CD4-positive, alpha-beta memory T cell (primary cell): ENCODE measurements at regions not wholly inside any gene's neighbourhood (a gene's known extent, or its start where the extent isn't known, plus 50 kb on each side); places are given as distances from the start of the nearest gene placed in this dataset.

Experiments
- CTCF ChIA-PET: fragments of 350-600 bp; sonication (Branson Sonifier 250); formaldehyde crosslinking; loops from one replicate; lab custom pipeline; 2021; ENCODE audit warnings: inconsistent platforms; ENCODE audit not compliant: partially characterized antibody; lab: Charles Lee
- POLR2A ChIA-PET: fragments of 350-600 bp; sonication (Branson Sonifier 250); formaldehyde crosslinking; loops from one replicate; lab custom pipeline; 2021; ENCODE audit not compliant: partially characterized antibody; lab: Charles Lee
- DNase-seq, 5 donors: peaks; one replicate each; pipeline versions ENCODE4 v3.0.0 to v3.0.0-alpha.2; 2020 to 2022; ENCODE audit warnings: mixed read lengths in 1 of 5
- H3K27ac ChIP-seq: one replicate; pipeline ENCODE4 v1.7.0; 2013; ENCODE audit warnings: low read depth, low read length
- H3K27me3 ChIP-seq: 2 replicates; pipeline ENCODE4 v1.7.0; 2013; ENCODE audit warnings: mild to moderate bottlenecking, low read length, moderate library complexity; ENCODE audit not compliant: insufficient read depth
- H3K36me3 ChIP-seq: 2 replicates; pipeline ENCODE4 v1.7.0; 2013; ENCODE audit warnings: mild to moderate bottlenecking, low read length, moderate library complexity; ENCODE audit not compliant: insufficient read depth
- H3K4me1 ChIP-seq: 2 replicates; pipeline ENCODE4 v1.7.0; 2013; ENCODE audit warnings: mild to moderate bottlenecking, low read length, moderate library complexity; ENCODE audit not compliant: insufficient read depth
- H3K4me3 ChIP-seq, 2 donors: one replicate each; pipeline ENCODE4 v1.7.0; 2013; ENCODE audit warnings: low read length in 2 of 2, mild to moderate bottlenecking in 1 of 2
- H3K9me3 ChIP-seq, 2 donors: one replicate each; pipeline ENCODE4 v1.7.0; 2013; ENCODE audit warnings: low read length in 2 of 2, control low read depth in 1 of 2; ENCODE audit not compliant: control insufficient read depth in 1 of 2
- H3K27ac Mint-ChIP-seq, 7 donors: one replicate each; pipeline ENCODE4 v1.8.0; 2020 to 2021; ENCODE audit warnings: mixed read lengths in 7 of 7, mild to moderate bottlenecking in 6 of 7, inconsistent platforms in 3 of 7, moderate library complexity in 3 of 7
- H3K27me3 Mint-ChIP-seq, 2 donors: one replicate each; pipeline ENCODE4 v1.8.0; 2020 to 2021; ENCODE audit warnings: mixed read lengths in 2 of 2
- H3K36me3 Mint-ChIP-seq, 2 donors: one replicate each; pipeline ENCODE4 v1.8.0; 2020 to 2021; ENCODE audit warnings: mixed read lengths in 2 of 2, inconsistent platforms in 1 of 2, mild to moderate bottlenecking in 1 of 2
- H3K4me1 Mint-ChIP-seq, 4 donors: one replicate each; pipeline ENCODE4 v1.8.0; 2020 to 2021; ENCODE audit warnings: mixed read lengths in 4 of 4, mild to moderate bottlenecking in 1 of 4
- H3K4me3 Mint-ChIP-seq, 8 donors: one replicate each; pipeline ENCODE4 v1.8.0; 2020 to 2021; ENCODE audit warnings: mixed read lengths in 8 of 8, mild to moderate bottlenecking in 7 of 8, moderate library complexity in 6 of 8, inconsistent platforms in 3 of 8
- H3K9me3 Mint-ChIP-seq, 8 donors: one replicate each; pipeline ENCODE4 v1.8.0; 2020 to 2021; ENCODE audit warnings: mixed read lengths in 8 of 8, mild to moderate bottlenecking in 5 of 8, inconsistent platforms in 3 of 8, moderate library complexity in 1 of 8
- intact Hi-C: fragments of 100-400 bp; cut with micrococcal nuclease; formaldehyde crosslinking; loops from one replicate; pipeline ENCODE4 v1.15.1; 2023

DNA sequence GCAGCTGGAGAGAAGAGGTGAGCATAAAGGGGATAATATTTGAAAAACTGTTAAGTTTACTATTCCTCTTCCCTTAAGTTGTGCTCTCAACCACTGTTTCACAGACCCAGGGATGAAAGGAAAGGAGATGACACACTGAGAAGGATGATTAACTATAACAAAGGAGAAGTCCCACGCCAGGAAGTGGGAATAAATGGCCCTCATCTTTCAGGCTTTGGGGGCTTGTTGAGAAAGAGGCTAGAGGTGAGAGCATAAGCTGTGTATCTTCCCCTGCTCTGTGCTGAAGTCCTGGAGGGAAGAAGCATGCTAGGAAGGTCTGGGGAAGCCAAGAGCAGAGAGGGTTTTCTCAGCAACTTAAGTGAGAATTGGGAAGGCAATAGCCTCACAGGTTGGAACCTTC is 399.1 kb upstream of the ATP5MC3 start:
- no peak overlapping the region for H3K27ac Mint-ChIP-seq
- DNase-seq, result no peak
- peaks cover 0 to 7% of the 10 kb centered on the region in 2 donors for H3K27me3 Mint-ChIP-seq
- Histone ChIP-seq H3K36me3 (no peaks in the 10 kb centered on the region), H3K4me1 (no peaks in the 10 kb centered on the region), H3K9me3 (no peaks in the 10 kb centered on the region), H3K27me3 (no peaks in the 10 kb centered on the region), H3K4me3 (no peak overlapping the region), H3K27ac (no peak overlapping the region)
- CTCF ChIA-PET, result no interaction called here
- POLR2A ChIA-PET, result no interaction called here
- intact Hi-C loops, result no loop called here
- H3K4me3 Mint-ChIP-seq, result no peak overlapping the region
- H3K9me3 Mint-ChIP-seq, result peaks cover 0 to 1% (median 0%) of the 10 kb centered on the region in 8 donors
- H3K36me3 Mint-ChIP-seq, result no peaks in the 10 kb centered on the region
- H3K4me1 Mint-ChIP-seq, result no peaks in the 10 kb centered on the region

DNA sequence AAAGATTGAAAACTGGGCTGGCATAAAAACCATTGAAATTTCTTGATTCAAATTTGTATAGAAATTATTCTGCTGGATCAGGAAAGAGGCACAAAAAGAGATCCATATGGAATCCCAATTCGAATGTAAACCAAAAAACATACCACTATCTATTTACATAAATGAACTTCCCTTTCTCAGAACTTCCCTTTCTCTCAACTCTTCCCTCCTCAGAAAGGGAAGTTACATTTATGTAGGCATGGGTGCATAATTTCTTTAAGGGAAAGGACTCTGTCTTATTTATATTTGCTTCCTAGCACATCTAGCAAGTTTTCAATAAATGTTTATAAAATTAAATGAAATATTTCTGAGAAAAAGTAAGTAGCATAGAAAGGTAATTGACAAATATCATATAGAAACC is 398.1 kb upstream of the ATP5MC3 start:
- no peak overlapping the region for H3K27ac Mint-ChIP-seq
- Histone ChIP-seq H3K4me3 (no peak overlapping the region), H3K27ac (no peak overlapping the region), H3K9me3 (no peaks in the 10 kb centered on the region), H3K36me3 (no peaks in the 10 kb centered on the region), H3K27me3 (no peaks in the 10 kb centered on the region), H3K4me1 (no peaks in the 10 kb centered on the region)
- peaks cover 0 to 7% of the 10 kb centered on the region in 2 donors for H3K27me3 Mint-ChIP-seq
- no peak for DNase-seq
- ChIA-PET POLR2A (no interaction called here), CTCF (no interaction called here)
- peaks cover 0 to 1% (median 0%) of the 10 kb centered on the region in 8 donors for H3K9me3 Mint-ChIP-seq
- H3K36me3 Mint-ChIP-seq, result no peaks in the 10 kb centered on the region
- H3K4me3 Mint-ChIP-seq, result no peak overlapping the region
- no peaks in the 10 kb centered on the region for H3K4me1 Mint-ChIP-seq
- intact Hi-C loops, result no loop called here

DNA sequence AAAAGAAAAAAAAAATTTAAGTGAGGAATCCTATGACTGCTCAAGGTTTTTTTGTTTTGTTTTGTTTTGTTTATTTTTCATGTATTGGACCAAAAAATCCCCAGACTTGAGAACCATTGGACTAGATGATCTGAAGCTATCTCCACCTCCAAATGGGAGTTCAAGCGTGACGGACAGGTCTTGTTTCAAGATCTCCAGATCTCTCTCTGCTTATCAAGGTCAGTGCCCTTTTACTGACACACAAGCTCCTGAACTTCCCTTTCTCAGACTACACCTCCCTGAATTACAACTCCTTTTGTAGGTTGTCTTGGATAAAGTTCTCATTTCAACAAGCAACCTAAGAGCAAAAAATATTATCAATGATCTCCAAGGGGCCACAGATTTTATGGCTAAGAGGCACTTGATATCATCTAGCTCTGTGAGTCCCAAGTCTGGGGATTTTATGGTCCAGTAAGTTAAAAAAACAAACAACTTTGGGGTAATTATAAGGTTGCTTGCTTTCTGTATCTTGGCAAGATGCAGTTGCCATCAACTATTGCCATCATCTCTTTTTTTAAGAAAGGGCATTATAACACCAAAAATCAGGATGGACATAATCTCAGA is 396.0 kb upstream of the ATP5MC3 start:
- DNase-seq, result no peak
- H3K36me3 ChIP-seq, result no peaks in the 10 kb centered on the region
- intact Hi-C loops, result no loop called here
- no peaks in the 10 kb centered on the region for H3K4me1 ChIP-seq
- ChIA-PET POLR2A (no interaction called here), CTCF (interaction anchor here (1.3 kb wide), 1 partner anchor 9 kb away, joined by 5 read pairs; no protein-coding TSS in a partner anchor)
- Mint-ChIP-seq H3K27me3 (peaks cover 1 to 7% of the 10 kb centered on the region in 2 donors), H3K4me1 (no peaks in the 10 kb centered on the region), H3K27ac (no peak overlapping the region), H3K36me3 (no peaks in the 10 kb centered on the region), H3K9me3 (peaks cover 0 to 1% (median 0%) of the 10 kb centered on the region in 8 donors), H3K4me3 (no peak overlapping the region)
- H3K27me3 ChIP-seq, result no peaks in the 10 kb centered on the region
- no peak overlapping the region for H3K4me3 ChIP-seq
- H3K9me3 ChIP-seq, result no peaks in the 10 kb centered on the region
- no peak overlapping the region for H3K27ac ChIP-seq

DNA sequence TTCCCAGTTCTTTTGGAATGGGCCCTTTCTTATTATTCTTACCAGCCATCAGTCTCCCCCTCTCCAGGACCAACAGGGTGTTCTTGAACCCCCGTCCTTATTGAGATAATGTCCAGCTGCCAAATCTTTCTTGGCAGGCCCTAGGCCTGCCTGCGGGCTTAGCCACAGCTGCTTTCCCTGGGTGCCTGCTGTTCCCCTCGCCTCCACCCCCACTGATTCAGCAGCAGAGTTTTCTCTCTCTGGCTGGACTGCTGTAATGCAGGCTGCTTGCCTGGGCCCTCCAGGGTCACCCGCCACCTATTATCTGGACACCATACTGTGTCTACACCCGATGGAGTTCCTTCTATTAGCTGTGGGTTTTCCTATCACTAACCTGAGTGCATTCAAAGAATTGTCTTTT is 395.4 kb upstream of the ATP5MC3 start:
- Mint-ChIP-seq H3K4me3 (no peak overlapping the region), H3K36me3 (no peaks in the 10 kb centered on the region), H3K4me1 (no peaks in the 10 kb centered on the region), H3K9me3 (peaks cover 0 to 1% (median 0%) of the 10 kb centered on the region in 8 donors), H3K27me3 (peaks cover 1 to 7% of the 10 kb centered on the region in 2 donors), H3K27ac (no peak overlapping the region)
- Histone ChIP-seq H3K4me1 (no peaks in the 10 kb centered on the region), H3K36me3 (no peaks in the 10 kb centered on the region), H3K9me3 (no peaks in the 10 kb centered on the region), H3K27me3 (no peaks in the 10 kb centered on the region), H3K27ac (no peak overlapping the region), H3K4me3 (no peak overlapping the region)
- no peak for DNase-seq
- ChIA-PET POLR2A (no interaction called here), CTCF (interaction anchor here (1.3 kb wide), 1 partner anchor 9 kb away, joined by 5 read pairs; no protein-coding TSS in a partner anchor)
- intact Hi-C loops, result no loop called here

DNA sequence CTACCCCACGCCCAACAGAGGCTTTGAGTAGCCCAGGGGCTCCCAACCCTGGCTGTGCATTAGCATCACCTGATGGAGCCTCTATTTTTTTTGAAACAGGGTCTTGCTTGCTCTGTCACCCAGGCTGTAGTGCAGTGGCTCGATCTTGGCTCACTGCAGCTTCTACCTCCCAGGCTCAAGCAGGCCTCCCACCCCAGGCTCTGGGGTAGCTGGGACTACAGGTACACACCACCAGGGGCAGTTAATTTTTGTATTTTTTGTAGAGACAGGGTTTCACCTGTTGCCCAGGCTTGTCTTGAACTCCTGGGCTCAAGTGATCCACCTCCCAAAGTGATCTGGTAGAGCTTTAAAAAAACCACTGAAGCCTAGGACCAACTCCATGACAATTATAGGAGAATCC is 394.8 kb upstream of the ATP5MC3 start:
- no peak overlapping the region for H3K27ac ChIP-seq

DNA sequence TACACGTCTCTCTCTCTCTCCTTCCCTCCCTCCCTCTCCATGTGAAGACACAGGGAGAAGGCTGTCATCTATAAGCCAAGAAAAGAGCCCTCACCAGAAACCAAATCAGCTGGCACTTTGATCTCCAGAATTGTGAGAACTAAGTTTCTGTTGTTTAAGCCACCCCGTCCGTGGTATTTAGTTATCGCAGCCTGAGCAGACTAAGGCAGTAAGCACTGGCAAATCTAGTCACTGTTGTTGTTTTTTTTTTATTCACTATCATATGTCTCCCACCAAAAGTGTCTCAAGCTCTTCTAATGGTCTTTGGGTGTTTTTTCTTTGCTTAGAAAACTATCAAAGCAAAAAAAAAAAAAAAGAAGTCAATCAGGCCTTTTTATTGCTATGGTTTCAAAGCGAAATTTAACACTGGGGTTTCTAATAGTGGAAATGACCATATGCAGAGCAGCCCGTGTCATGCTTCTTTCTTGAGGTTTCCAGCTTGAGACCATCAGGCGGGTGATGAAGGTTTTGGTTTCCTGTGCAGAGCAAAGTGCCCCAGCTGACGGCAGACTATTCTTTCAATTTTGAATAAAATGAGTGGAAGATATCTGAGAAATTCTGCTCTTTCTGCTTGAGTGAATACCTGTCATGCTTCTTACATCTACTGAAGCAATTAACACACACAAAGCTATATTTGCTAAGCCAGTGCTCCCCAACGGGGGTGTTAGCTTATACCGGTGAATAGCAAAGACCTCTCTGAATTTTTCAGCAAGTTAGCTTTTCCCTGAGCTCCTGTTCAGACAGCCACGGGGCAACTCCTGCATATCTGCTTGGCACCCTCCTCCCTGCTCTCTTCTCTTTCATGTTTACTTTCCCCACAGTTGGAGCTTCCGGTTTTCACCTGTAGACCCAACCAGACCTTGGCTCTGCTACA is 394.1 kb upstream of the ATP5MC3 start:
- Histone ChIP-seq H3K4me3 (no peak overlapping the region), H3K27ac (no peak overlapping the region), H3K9me3 (no peaks in the 10 kb centered on the region), H3K4me1 (no peaks in the 10 kb centered on the region), H3K27me3 (no peaks in the 10 kb centered on the region), H3K36me3 (no peaks in the 10 kb centered on the region)
- Mint-ChIP-seq H3K4me3 (peak overlapping the region in 1 of 8 donors; percentile 15), H3K9me3 (peaks cover 0 to 2% (median 0%) of the 10 kb centered on the region in 8 donors), H3K27me3 (peaks cover 1 to 7% of the 10 kb centered on the region in 2 donors), H3K36me3 (no peaks in the 10 kb centered on the region), H3K4me1 (no peaks in the 10 kb centered on the region), H3K27ac (no peak overlapping the region)
- ChIA-PET POLR2A (no interaction called here), CTCF (no interaction called here)
- DNase-seq, result no peak
- intact Hi-C loops, result no loop called here

More for the DNA sequence above, 394.8 kb upstream of the ATP5MC3 start:
- CTCF ChIA-PET, result no interaction called here
- H3K4me3 ChIP-seq, result no peak overlapping the region
- H3K4me1 Mint-ChIP-seq, result no peaks in the 10 kb centered on the region
- peak overlapping the region in 1 of 8 donors; percentile 15 for H3K4me3 Mint-ChIP-seq
- peaks cover 0 to 1% (median 0%) of the 10 kb centered on the region in 8 donors for H3K9me3 Mint-ChIP-seq
- H3K4me1 ChIP-seq, result no peaks in the 10 kb centered on the region
- H3K27me3 Mint-ChIP-seq, result peaks cover 1 to 7% of the 10 kb centered on the region in 2 donors
- intact Hi-C loops, result no loop called here
- H3K27ac Mint-ChIP-seq, result no peak overlapping the region
- DNase-seq, result no peak
- no peaks in the 10 kb centered on the region for H3K36me3 Mint-ChIP-seq
- POLR2A ChIA-PET, result no interaction called here
- H3K27me3 ChIP-seq, result no peaks in the 10 kb centered on the region
- H3K36me3 ChIP-seq, result no peaks in the 10 kb centered on the region
- H3K9me3 ChIP-seq, result no peaks in the 10 kb centered on the region

DNA sequence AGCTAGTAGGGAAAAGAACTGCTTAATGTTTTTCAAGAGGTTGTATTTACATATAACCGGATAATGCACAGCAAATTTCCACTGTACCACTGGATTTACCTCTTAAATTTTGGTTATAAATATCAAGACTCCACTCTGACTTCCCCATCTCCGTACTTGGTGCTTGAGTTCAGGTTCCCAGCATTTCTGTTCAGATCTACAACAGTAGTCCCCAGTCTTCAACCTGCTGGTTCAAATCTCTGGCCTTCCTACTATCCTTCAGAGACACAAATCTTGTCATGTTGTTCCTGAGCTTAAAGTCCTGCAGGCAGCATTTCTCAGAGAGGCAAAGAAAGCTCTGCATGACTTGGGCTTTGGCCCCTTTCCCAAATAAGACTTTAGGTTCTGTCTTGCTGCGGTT is 392.6 kb upstream of the ATP5MC3 start:
- H3K9me3 Mint-ChIP-seq, result peaks cover 0 to 2% (median 0%) of the 10 kb centered on the region in 8 donors
- peaks cover 1 to 4% of the 10 kb centered on the region in 2 donors for H3K27me3 Mint-ChIP-seq
- no peaks in the 10 kb centered on the region for H3K4me1 Mint-ChIP-seq
- H3K27ac Mint-ChIP-seq, result no peak overlapping the region
- no peak for DNase-seq
- ChIA-PET CTCF (no interaction called here), POLR2A (no interaction called here)
- Histone ChIP-seq H3K27me3 (no peaks in the 10 kb centered on the region), H3K9me3 (no peaks in the 10 kb centered on the region), H3K4me1 (no peaks in the 10 kb centered on the region), H3K36me3 (no peaks in the 10 kb centered on the region), H3K27ac (no peak overlapping the region), H3K4me3 (no peak overlapping the region)
- no peak overlapping the region for H3K4me3 Mint-ChIP-seq
- H3K36me3 Mint-ChIP-seq, result no peaks in the 10 kb centered on the region
- intact Hi-C loops, result no loop called here
